ENCODE measurements at regions not wholly inside any gene's neighbourhood (a gene's known extent, or its start where the extent isn't known, plus 50 kb on each side); places are given as distances from the start of the nearest gene placed in this dataset.
"Not testable (repeated sequence)": the region's sequence is repeated elsewhere in the genome, so short reads cannot be mapped to it uniquely, and the experiment has no call there.

GRCh38 chr4:148651991-148652390, 209.8 kb upstream of the NR3C2 start:
- DNase-seq (ENCODE audit: low spot score), result no peak

- DNase-seq (ENCODE audit: low spot score), result no peak
Measured at GRCh38 chr4:148649652-148650331, 207.6 kb upstream of the NR3C2 start.

- no peak for DNase-seq (ENCODE audit: low spot score)
Measured at GRCh38 chr4:148643851-148644250, 201.6 kb upstream of the NR3C2 start.

GRCh38 chr4:148642907-148643306, 200.7 kb upstream of the NR3C2 start:
- no peak for DNase-seq (ENCODE audit: low spot score)

- not testable (repeated sequence) for DNase-seq (ENCODE audit: low spot score)
Measured at GRCh38 chr4:148638079-148638478, 195.9 kb upstream of the NR3C2 start.

- DNase-seq (ENCODE audit: low spot score), result not testable (repeated sequence)
Measured at GRCh38 chr4:148637453-148637852, 195.2 kb upstream of the NR3C2 start.

- DNase-seq (ENCODE audit: low spot score), result no peak
Measured at GRCh38 chr4:148634476-148634875, 192.3 kb upstream of the NR3C2 start.

GRCh38 chr4:148633720-148634119, 191.5 kb upstream of the NR3C2 start:
- DNase-seq (ENCODE audit: low spot score), result no peak

- DNase-seq (ENCODE audit: low spot score), result no peak
Measured at GRCh38 chr4:148632476-148632875, 190.3 kb upstream of the NR3C2 start.

GRCh38 chr4:148630051-148630450, 187.8 kb upstream of the NR3C2 start:
- DNase-seq (ENCODE audit: low spot score), result no peak

GRCh38 chr4:148618856-148619255, 176.6 kb upstream of the NR3C2 start:
- DNase-seq (ENCODE audit: low spot score), result no peak

GRCh38 chr4:148608968-148609367, 166.8 kb upstream of the NR3C2 start:
- no peak for DNase-seq (ENCODE audit: low spot score)

- DNase-seq (ENCODE audit: low spot score), result not testable (repeated sequence)
Measured at GRCh38 chr4:148598418-148599207, 156.4 kb upstream of the NR3C2 start.

- no peak for DNase-seq (ENCODE audit: low spot score)
Measured at GRCh38 chr4:148589182-148589581, 147.0 kb upstream of the NR3C2 start.

- DNase-seq (ENCODE audit: low spot score), result no peak
Measured at GRCh38 chr4:148575577-148575976, 133.4 kb upstream of the NR3C2 start.

GRCh38 chr4:148574911-148575310, 132.7 kb upstream of the NR3C2 start:
- DNase-seq (ENCODE audit: low spot score), result no peak

GRCh38 chr4:148574502-148574901, 132.3 kb upstream of the NR3C2 start:
- no peak for DNase-seq (ENCODE audit: low spot score)

GRCh38 chr4:148574066-148574465, 131.9 kb upstream of the NR3C2 start:
- DNase-seq (ENCODE audit: low spot score), result no peak

- DNase-seq (ENCODE audit: low spot score), result no peak
Measured at GRCh38 chr4:148573296-148573695, 131.1 kb upstream of the NR3C2 start.

GRCh38 chr4:148565801-148566200, 123.6 kb upstream of the NR3C2 start:
- no peak for DNase-seq (ENCODE audit: low spot score)

GRCh38 chr4:148563684-148564083, 121.5 kb upstream of the NR3C2 start:
- DNase-seq (ENCODE audit: low spot score), result no peak

- no peak for DNase-seq (ENCODE audit: low spot score)
Measured at GRCh38 chr4:148561467-148561866, 119.3 kb upstream of the NR3C2 start.

GRCh38 chr4:148557793-148558192, 115.6 kb upstream of the NR3C2 start:
- no peak for DNase-seq (ENCODE audit: low spot score)

GRCh38 chr4:148550788-148551187, 108.6 kb upstream of the NR3C2 start:
- no peak for DNase-seq (ENCODE audit: low spot score)
